SU-DHL-6 (cell line): ENCODE measurements at regions not wholly inside any gene's neighbourhood (a gene's known extent, or its start where the extent isn't known, plus 50 kb on each side); places are given as distances from the start of the nearest gene placed in this dataset.

Source experiments
- H2AFZ ChIP-seq: fragments of 200-600 bp; sonication (generic); 2 replicates; pipeline ENCODE4 v1.6.1; 2014; ENCODE audit warnings: low read depth, mild to moderate bottlenecking, moderate library complexity, mixed read lengths, antibody characterized with exemption, low read length; ENCODE audit not compliant: severe bottlenecking
- H3F3A ChIP-seq: fragments of 200-600 bp; shearing (Covaris generic); 2 replicates; pipeline ENCODE4 v1.6.0; 2016; ENCODE audit warnings: antibody characterized with exemption, mild to moderate bottlenecking; ENCODE audit not compliant: insufficient read depth
- H3K27ac ChIP-seq: fragments of 200-600 bp; sonication (generic); 2 replicates; pipeline ENCODE4 v1.5.1; 2016; ENCODE audit warnings: low read depth, mild to moderate bottlenecking, low read length, moderate library complexity, mixed read lengths
- H3K27me3 ChIP-seq: fragments of 200-600 bp; sonication (generic), shearing (Covaris generic); 2 replicates; pipeline ENCODE4 v1.6.0; 2014; ENCODE audit warnings: mild to moderate bottlenecking, low read length
- H3K36me3 ChIP-seq: fragments of 200-600 bp; sonication (generic); 2 replicates; pipeline ENCODE4 v1.6.1; 2014; ENCODE audit warnings: mild to moderate bottlenecking, low read length, mixed read lengths
- H3K4me2 ChIP-seq: fragments of 300-600, 200-600 bp; shearing (Covaris generic), sonication (generic); 2 replicates; pipeline ENCODE4 v1.6.0; 2014; ENCODE audit warnings: low read length, low read depth, mild to moderate bottlenecking; ENCODE audit not compliant: poor library complexity, severe bottlenecking
- H3K4me3 ChIP-seq: fragments of 200-600 bp; sonication (generic); 2 replicates; pipeline ENCODE4 v1.5.1; 2014; ENCODE audit warnings: antibody characterized with exemption, low read length, mild to moderate bottlenecking, mixed read lengths; ENCODE audit not compliant: insufficient read depth, poor library complexity, severe bottlenecking
- H3K79me2 ChIP-seq: fragments of 200-600 bp; sonication (generic); 2 replicates; pipeline ENCODE4 v1.6.1; 2014; ENCODE audit warnings: mild to moderate bottlenecking, low read length, moderate library complexity; ENCODE audit not compliant: insufficient read depth
- H3K9ac ChIP-seq: fragments of 200-600 bp; sonication (generic); 2 replicates; pipeline ENCODE4 v1.7.0; 2014; ENCODE audit warnings: mild to moderate bottlenecking, low read length
- H3K9me2 ChIP-seq: fragments of 200-600 bp; sonication (generic); replicated peaks from 2 replicates; pipeline ENCODE4 v1.6.1; 2014; ENCODE audit warnings: low read length; ENCODE audit not compliant: insufficient read depth
- H3K9me3 ChIP-seq: fragments of 200-600 bp; sonication (generic); 2 replicates; pipeline ENCODE4 v1.6.1; 2014; ENCODE audit warnings: low read length, mixed read lengths; ENCODE audit not compliant: insufficient read depth
- H4K20me1 ChIP-seq: fragments of 200-600 bp; sonication (generic); 2 replicates; pipeline ENCODE4 v1.6.1; 2014; ENCODE audit warnings: low read depth, mild to moderate bottlenecking, antibody characterized with exemption, low read length, moderate library complexity, mixed read lengths
- EZH2phosphoT487 ChIP-seq: fragments of 200-600 bp; sonication (generic), shearing (Covaris generic); conservative IDR thresholded peaks from 2 replicates; pipeline ENCODE4 v1.6.1; 2018; ENCODE audit warnings: mild to moderate bottlenecking, antibody characterized with exemption, low read length, moderate library complexity, mixed read lengths
- TF ChIP-seq, protein P1 (sequence below): fragments of 200-600 bp; sonication (generic); IDR thresholded peaks from one replicate; pipeline ENCODE4 v1.5.1; 2017; ENCODE audit warnings: antibody characterized with exemption, mild to moderate bottlenecking, low read length, moderate library complexity; ENCODE audit not compliant: insufficient read depth, poor library complexity, severe bottlenecking

DNA sequence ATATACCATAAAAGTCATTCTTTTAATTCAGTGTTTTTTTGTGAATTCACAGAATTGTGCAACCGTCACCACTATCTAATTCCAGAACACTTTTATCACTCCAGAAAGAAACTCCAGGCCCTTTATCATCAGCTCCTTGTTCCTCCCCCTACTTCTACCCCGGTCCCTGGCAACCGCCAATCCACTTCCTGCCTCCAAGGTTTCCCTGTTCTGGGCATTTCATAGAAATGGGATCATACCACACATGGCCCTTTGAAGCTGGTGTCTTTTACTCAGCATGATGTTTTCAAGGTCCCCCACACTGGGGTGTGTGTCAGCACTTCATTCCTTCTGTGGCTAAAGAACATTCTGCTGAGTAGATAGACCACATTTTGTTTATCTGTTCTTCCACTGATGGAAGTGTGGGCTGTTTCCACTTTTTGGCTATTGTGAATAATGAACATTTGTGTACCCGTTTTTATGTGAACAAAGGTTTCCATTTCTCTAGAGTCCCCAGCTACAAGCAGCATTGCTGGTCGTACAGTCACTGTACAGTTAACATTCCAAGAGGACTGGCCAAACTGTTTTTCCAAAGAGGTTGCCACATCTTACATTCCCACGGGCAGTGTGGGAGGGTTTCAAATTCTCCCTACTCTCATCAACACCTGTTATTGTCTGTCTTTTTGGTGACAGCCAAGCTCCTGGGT, 75.8 kb upstream of the ZNF469 start:
- no peaks in the 10 kb centered on the region for H3K9me2 ChIP-seq
- no peaks in the 10 kb centered on the region for H3K36me3 ChIP-seq

DNA sequence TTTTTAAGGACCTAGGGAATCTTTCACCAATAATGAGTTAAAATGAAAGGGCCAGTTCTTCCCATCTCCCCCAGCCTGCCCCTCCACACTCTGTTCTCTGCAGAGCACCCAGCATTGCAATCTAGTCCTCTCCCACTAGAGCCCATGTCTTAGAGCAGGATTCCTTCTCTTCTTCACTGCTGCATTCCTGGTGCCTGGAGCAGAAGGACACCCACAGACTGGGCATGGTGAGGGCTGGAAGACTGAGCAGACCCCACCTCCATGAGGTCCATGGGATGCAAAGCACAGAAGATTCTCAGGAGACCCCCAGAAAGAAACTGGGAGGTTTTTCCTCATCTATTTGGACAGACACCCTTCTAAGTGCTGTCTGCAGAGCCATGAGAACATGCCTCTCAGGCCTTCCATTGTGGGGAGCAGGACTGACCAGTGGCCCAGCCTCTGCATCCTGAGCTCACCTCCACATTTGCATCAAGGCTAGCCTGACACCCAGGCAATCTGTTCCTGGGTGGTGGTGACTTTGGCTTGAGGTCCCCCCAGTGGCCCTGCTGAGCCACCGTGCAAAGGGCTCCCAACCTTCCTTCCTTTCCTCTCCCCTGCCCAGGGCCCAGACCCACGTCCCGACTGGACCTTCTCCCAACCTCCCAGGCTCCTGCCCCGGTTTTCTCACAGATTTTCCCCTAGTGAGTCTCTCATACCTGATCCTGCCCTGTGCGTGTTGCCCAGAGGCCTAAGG, 74.2 kb upstream of the ZNF469 start:
- Histone ChIP-seq H3K27ac (no peak overlapping the region), H3K79me2 (no peaks in the 10 kb centered on the region), H2AFZ (no peak overlapping the region), H4K20me1 (no peaks in the 10 kb centered on the region), H3K27me3 (no peaks in the 10 kb centered on the region), H3K9me2 (no peaks in the 10 kb centered on the region), H3F3A (no peaks in the 10 kb centered on the region), H3K36me3 (no peaks in the 10 kb centered on the region), H3K4me2 (no peak overlapping the region), H3K9ac (no peak overlapping the region), H3K4me3 (no peak overlapping the region), H3K9me3 (peaks cover 5% of the 10 kb centered on the region; the same call in 1 of the 2 replicates)
- no peak for TF ChIP-seq EZH2phosphoT487
- TF ChIP-seq, protein P1, sequence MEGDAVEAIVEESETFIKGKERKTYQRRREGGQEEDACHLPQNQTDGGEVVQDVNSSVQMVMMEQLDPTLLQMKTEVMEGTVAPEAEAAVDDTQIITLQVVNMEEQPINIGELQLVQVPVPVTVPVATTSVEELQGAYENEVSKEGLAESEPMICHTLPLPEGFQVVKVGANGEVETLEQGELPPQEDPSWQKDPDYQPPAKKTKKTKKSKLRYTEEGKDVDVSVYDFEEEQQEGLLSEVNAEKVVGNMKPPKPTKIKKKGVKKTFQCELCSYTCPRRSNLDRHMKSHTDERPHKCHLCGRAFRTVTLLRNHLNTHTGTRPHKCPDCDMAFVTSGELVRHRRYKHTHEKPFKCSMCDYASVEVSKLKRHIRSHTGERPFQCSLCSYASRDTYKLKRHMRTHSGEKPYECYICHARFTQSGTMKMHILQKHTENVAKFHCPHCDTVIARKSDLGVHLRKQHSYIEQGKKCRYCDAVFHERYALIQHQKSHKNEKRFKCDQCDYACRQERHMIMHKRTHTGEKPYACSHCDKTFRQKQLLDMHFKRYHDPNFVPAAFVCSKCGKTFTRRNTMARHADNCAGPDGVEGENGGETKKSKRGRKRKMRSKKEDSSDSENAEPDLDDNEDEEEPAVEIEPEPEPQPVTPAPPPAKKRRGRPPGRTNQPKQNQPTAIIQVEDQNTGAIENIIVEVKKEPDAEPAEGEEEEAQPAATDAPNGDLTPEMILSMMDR = no peak

More for the DNA sequence above, 75.8 kb upstream of the ZNF469 start:
- Histone ChIP-seq H4K20me1 (no peaks in the 10 kb centered on the region), H3K9me3 (0 out of 2 replicates have a peak, but pooled peaks cover under 1% of the 10 kb centered on the region), H3K27me3 (no peaks in the 10 kb centered on the region), H3K27ac (no peak overlapping the region), H3K4me2 (no peak overlapping the region), H3K79me2 (no peaks in the 10 kb centered on the region), H2AFZ (no peak overlapping the region), H3K4me3 (no peak overlapping the region), H3K9ac (no peak overlapping the region), H3F3A (no peaks in the 10 kb centered on the region)
- TF ChIP-seq, protein P1 = no peak
- TF ChIP-seq EZH2phosphoT487 = no peak

DNA sequence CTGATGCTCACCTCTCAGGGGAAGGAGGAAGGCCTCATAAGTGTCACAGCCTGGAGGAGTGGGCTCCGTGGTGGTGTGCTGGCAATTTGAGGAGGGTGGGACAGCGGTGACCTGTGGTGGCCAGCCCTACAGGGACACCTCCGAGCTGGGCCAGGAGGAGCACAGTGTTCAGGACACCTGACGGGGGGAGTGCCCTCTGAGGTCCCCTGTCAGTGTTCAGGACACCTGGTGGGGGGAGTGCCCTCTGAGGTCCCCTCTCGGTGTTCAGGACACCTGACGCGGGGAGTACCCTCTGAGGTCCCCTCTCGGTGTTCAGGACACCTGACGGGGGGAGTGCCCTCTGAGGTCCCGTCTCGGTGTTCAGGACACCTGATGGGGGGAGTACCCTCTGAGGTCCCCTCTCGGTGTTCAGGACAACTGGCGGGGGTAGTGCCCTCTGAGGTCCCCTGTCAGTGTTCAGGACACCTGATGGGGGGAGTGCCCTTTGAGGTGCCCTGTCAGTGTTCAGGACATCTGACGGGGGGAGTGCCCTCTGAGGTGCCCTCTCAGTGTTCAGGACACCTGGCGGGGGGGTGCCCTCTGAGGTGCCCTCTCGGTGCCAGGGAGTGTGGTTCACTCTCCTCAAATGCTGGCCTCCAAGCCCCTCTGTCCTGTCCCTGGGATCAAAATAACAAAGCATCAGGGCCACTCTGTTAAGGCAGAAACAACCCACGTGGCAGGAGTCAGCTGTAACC, 73.4 kb upstream of the ZNF469 start:
- H3K36me3 ChIP-seq = no peaks in the 10 kb centered on the region
- no peak overlapping the region for H3K4me2 ChIP-seq
- H3K9me3 ChIP-seq = peaks cover 5% of the 10 kb centered on the region; the same call in 1 of the 2 replicates
- no peak overlapping the region for H3K4me3 ChIP-seq
- no peaks in the 10 kb centered on the region for H3K27me3 ChIP-seq
- no peak overlapping the region for H3K9ac ChIP-seq
- TF ChIP-seq EZH2phosphoT487 = no peak
- TF ChIP-seq, protein P1 = no peak
- H3K79me2 ChIP-seq = no peaks in the 10 kb centered on the region
- no peak overlapping the region for H2AFZ ChIP-seq
- H3F3A ChIP-seq = no peaks in the 10 kb centered on the region
- H4K20me1 ChIP-seq = no peaks in the 10 kb centered on the region
- H3K9me2 ChIP-seq = no peaks in the 10 kb centered on the region
- no peak overlapping the region for H3K27ac ChIP-seq
